Gastroesophageal sphincter (tissue), 4 donors: ENCODE measurements at regions not wholly inside any gene's neighbourhood (a gene's known extent, or its start where the extent isn't known, plus 50 kb on each side); places are given as distances from the start of the nearest gene placed in this dataset.

Source experiments
- ATAC-seq: fragments of 150-250 bp; one replicate; pipeline ENCODE4 v1.9.1; 2016; ENCODE audit warnings: mild to moderate bottlenecking, moderate library complexity
- H3K27ac ChIP-seq, 4 donors: fragments of 200-600 bp; sonication (generic) in 3 of 4; 1 replicate in 3 of 4; 2 replicates in 1 of 4; pipeline ENCODE4 v1.5.1; 2016 to 2019
- H3K27me3 ChIP-seq: fragments of 200-600 bp; sonication (generic); one replicate; pipeline ENCODE4 v1.5.1; 2019
- H3K36me3 ChIP-seq, 2 donors: fragments of 200-600 bp; sonication (generic); one replicate each; pipeline ENCODE4 v1.5.1; 2019; ENCODE audit warnings: control low read depth in 1 of 2
- H3K4me1 ChIP-seq, 3 donors: fragments of 200-600 bp; sonication (generic); 1 replicate in 2 of 3; 2 replicates in 1 of 3; pipeline ENCODE4 v1.5.1; 2016 to 2019; ENCODE audit warnings: control low read depth in 2 of 3
- H3K4me3 ChIP-seq, 2 donors: fragments of 200-600 bp; sonication (generic); one replicate each; pipeline ENCODE4 v1.5.1; 2019; ENCODE audit warnings: mild to moderate bottlenecking in 1 of 2, moderate library complexity in 1 of 2
- H3K9me3 ChIP-seq, 3 donors: fragments of 200-600 bp; sonication (generic); one replicate each; pipeline ENCODE4 v1.5.1; 2017 to 2019; ENCODE audit warnings: control low read depth in 2 of 3
- CTCF ChIP-seq, 4 experiments: fragments of 200-600 bp in 2 of 4; fragments of 450-650 bp in 2 of 4; sonication (generic) in 1 of 4; IDR thresholded peaks; one replicate each; pipeline ENCODE4 v1.5.1; 2017 to 2019; ENCODE audit warnings: antibody characterized with exemption in 4 of 4, mild to moderate bottlenecking in 2 of 4, moderate library complexity in 2 of 4
- EP300 ChIP-seq: sonication (generic); formaldehyde crosslinking; IDR thresholded peaks from one replicate; pipeline ENCODE4 v1.6.1; 2017; ENCODE audit warnings: antibody characterized with exemption, mild to moderate bottlenecking
- POLR2A ChIP-seq, 2 donors: fragments of 450-650 bp; IDR thresholded peaks; one replicate each; pipeline ENCODE4 v1.6.1; 2017; ENCODE audit warnings: antibody characterized with exemption in 2 of 2, mild to moderate bottlenecking in 2 of 2, moderate library complexity in 1 of 2
- POLR2AphosphoS5 ChIP-seq: sonication (generic); formaldehyde crosslinking; IDR thresholded peaks from one replicate; pipeline ENCODE4 v1.6.1; 2017; ENCODE audit warnings: antibody characterized with exemption
- WGBS, 2 donors: methylation state at CpG; one replicate each; pipeline ENCODE4 v1.1.5; 2018; ENCODE audit warnings: low coverage in 1 of 2; 5-methylcytosine and 5-hydroxymethylcytosine counted together

GRCh38 chr2:187912950-187913349 is 358.7 kb upstream of the TFPI start:
- no peak for ATAC-seq
- Histone ChIP-seq H3K4me1 (peaks cover 0 to 9% (median 0%) of the 10 kb centered on the region in 3 donors), H3K4me3 (no peak overlapping the region), H3K9me3 (no peaks in the 10 kb centered on the region), H3K27me3 (no peaks in the 10 kb centered on the region), H3K36me3 (no peaks in the 10 kb centered on the region), H3K27ac (no peak overlapping the region)
- TF ChIP-seq CTCF (IDR thresholded peaks at IDR 0.05) (no peak), EP300 (no peak), POLR2A (IDR thresholded peaks at IDR 0.05) (no peak), POLR2AphosphoS5 (no peak)

GRCh38 chr2:187915810-187916209 is 361.6 kb upstream of the TFPI start:
- Histone ChIP-seq H3K9me3 (no peaks in the 10 kb centered on the region), H3K4me1 (no peaks in the 10 kb centered on the region), H3K27ac (no peak overlapping the region), H3K4me3 (no peak overlapping the region), H3K27me3 (no peaks in the 10 kb centered on the region), H3K36me3 (no peaks in the 10 kb centered on the region)
- no peak for ATAC-seq
- TF ChIP-seq CTCF (IDR thresholded peaks at IDR 0.05), result no peak
- no peak for TF ChIP-seq POLR2A (IDR thresholded peaks at IDR 0.05)
- TF ChIP-seq EP300, result no peak
- TF ChIP-seq POLR2AphosphoS5, result no peak
- WGBS, 2 donors, result 50 to 53% methylated on average over 1 to 2 of the region's 4 CpGs

- Histone ChIP-seq H3K4me1 (no peaks in the 10 kb centered on the region), H3K27me3 (no peaks in the 10 kb centered on the region), H3K27ac (no peak overlapping the region), H3K4me3 (no peak overlapping the region), H3K9me3 (no peaks in the 10 kb centered on the region), H3K36me3 (no peaks in the 10 kb centered on the region)
- 70 to 80% methylated on average over 1 of the region's 1 CpG for WGBS, 2 donors
- TF ChIP-seq POLR2A (IDR thresholded peaks at IDR 0.05), result no peak
- TF ChIP-seq CTCF (IDR thresholded peaks at IDR 0.05), result no peak
- TF ChIP-seq EP300, result no peak
- TF ChIP-seq POLR2AphosphoS5, result no peak
- ATAC-seq, result no peak
Measured at GRCh38 chr2:187916799-187917198, 362.6 kb upstream of the TFPI start.

- Histone ChIP-seq H3K4me1 (no peaks in the 10 kb centered on the region), H3K4me3 (no peak overlapping the region), H3K36me3 (no peaks in the 10 kb centered on the region), H3K27me3 (no peaks in the 10 kb centered on the region), H3K9me3 (no peaks in the 10 kb centered on the region), H3K27ac (no peak overlapping the region)
- no peak for TF ChIP-seq EP300
- no peak for TF ChIP-seq POLR2A (IDR thresholded peaks at IDR 0.05)
- no peak for TF ChIP-seq CTCF (IDR thresholded peaks at IDR 0.05)
- TF ChIP-seq POLR2AphosphoS5, result no peak
- ATAC-seq, result no peak
Measured at GRCh38 chr2:187917535-187917934, 363.3 kb upstream of the TFPI start.

GRCh38 chr2:187918996-187919821 is 365.0 kb upstream of the TFPI start:
- no peak overlapping the region for H3K4me3 ChIP-seq
- H3K4me1 ChIP-seq, result no peaks in the 10 kb centered on the region
- no peak for TF ChIP-seq POLR2A (IDR thresholded peaks at IDR 0.05)
- TF ChIP-seq POLR2AphosphoS5, result no peak
- no peak for TF ChIP-seq CTCF (IDR thresholded peaks at IDR 0.05)
- no peak for TF ChIP-seq EP300
- no peak for ATAC-seq
- H3K9me3 ChIP-seq, result no peaks in the 10 kb centered on the region
- no peak overlapping the region for H3K27ac ChIP-seq
- no peaks in the 10 kb centered on the region for H3K27me3 ChIP-seq
- WGBS, 2 donors, result 88 to 93% methylated on average over 4 of the region's 4 CpGs
- no peaks in the 10 kb centered on the region for H3K36me3 ChIP-seq
